Natural killer cell (primary cell): ENCODE measurements at regions not wholly inside any gene's neighbourhood (a gene's known extent, or its start where the extent isn't known, plus 50 kb on each side); places are given as distances from the start of the nearest gene placed in this dataset.
"Not testable (repeated sequence)": the region's sequence is repeated elsewhere in the genome, so short reads cannot be mapped to it uniquely, and the experiment has no call there.

Source experiments
- ATAC-seq, 3 donors: fragments of 150-1000 bp in 2 of 3; fragments of 200-7000 bp in 1 of 3; cut with Tn5 transposase; 1 replicate in 1 of 3; 2 replicates in 2 of 3; pipeline ENCODE4 v1.10.0; 2021; ENCODE audit warnings: mild to moderate bottlenecking in 2 of 3, moderate library complexity in 2 of 3
- DNase-seq, 2 donors: peaks; one replicate each; pipeline versions ENCODE4 v3.0.0 to v3.0.0-alpha.2; 2013 to 2021; ENCODE audit warnings: mixed read lengths in 1 of 2
- H3K27ac ChIP-seq: one replicate; pipeline ENCODE4 v1.5.1; 2013; ENCODE audit warnings: mild to moderate bottlenecking, low read length
- H3K27me3 ChIP-seq: one replicate; pipeline ENCODE4 v1.6.1; 2013; ENCODE audit warnings: low read length; ENCODE audit not compliant: control insufficient read depth, insufficient read depth
- H3K36me3 ChIP-seq: one replicate; pipeline ENCODE4 v1.6.1; 2013; ENCODE audit warnings: low read length; ENCODE audit not compliant: control insufficient read depth, insufficient read depth
- H3K4me1 ChIP-seq: one replicate; pipeline ENCODE4 v1.6.1; 2013; ENCODE audit warnings: low read length; ENCODE audit not compliant: control insufficient read depth, insufficient read depth
- H3K4me3 ChIP-seq: one replicate; pipeline ENCODE4 v1.5.1; 2013; ENCODE audit warnings: low read length
- H3K9me3 ChIP-seq: one replicate; pipeline ENCODE4 v1.6.1; 2013; ENCODE audit warnings: low read length; ENCODE audit not compliant: control insufficient read depth, insufficient read depth
- H3K27ac Mint-ChIP-seq, 2 donors: one replicate each; pipeline ENCODE4 v1.8.0; 2022; ENCODE audit warnings: mild to moderate bottlenecking in 2 of 2, mixed read lengths in 2 of 2, moderate library complexity in 1 of 2
- H3K27me3 Mint-ChIP-seq, 2 donors: one replicate each; pipeline ENCODE4 v1.8.0; 2022; ENCODE audit warnings: low read depth in 2 of 2, mixed read lengths in 2 of 2
- H3K36me3 Mint-ChIP-seq: one replicate; pipeline ENCODE4 v1.8.0; 2022; ENCODE audit warnings: mixed read lengths
- H3K4me1 Mint-ChIP-seq, 2 donors: one replicate each; pipeline ENCODE4 v1.8.0; 2022; ENCODE audit warnings: mixed read lengths in 2 of 2
- H3K4me3 Mint-ChIP-seq: one replicate; pipeline ENCODE4 v1.8.0; 2022; ENCODE audit warnings: mild to moderate bottlenecking, moderate library complexity, mixed read lengths
- H3K9me3 Mint-ChIP-seq, 2 donors: one replicate each; pipeline ENCODE4 v1.8.0; 2022; ENCODE audit warnings: mixed read lengths in 2 of 2
- CTCF ChIP-seq: fragments of 200-600 bp; IDR thresholded peaks from one replicate; pipeline ENCODE4 v1.8.0; 2022; ENCODE audit warnings: antibody characterized with exemption
- WGBS: methylation state at CpG from one replicate; pipeline ENCODE4 v1.1.7; 2013; ENCODE audit warnings: missing lambda C conversion rate; ENCODE audit not compliant: insufficient coverage; 5-methylcytosine and 5-hydroxymethylcytosine counted together
- intact Hi-C: fragments of 100-400 bp; cut with micrococcal nuclease; formaldehyde crosslinking; loops from one replicate; pipeline ENCODE4 v1.14.2; 2022

- H3K4me3 ChIP-seq: no peak overlapping the region
- no peaks in the 10 kb centered on the region for H3K27me3 Mint-ChIP-seq
- DNase-seq: no peak
- H3K27ac Mint-ChIP-seq: no peak overlapping the region
- H3K4me1 Mint-ChIP-seq: no peaks in the 10 kb centered on the region
- no peak overlapping the region for H3K27ac ChIP-seq
- no peaks in the 10 kb centered on the region for H3K27me3 ChIP-seq
- no peaks in the 10 kb centered on the region for H3K36me3 Mint-ChIP-seq
- H3K4me1 ChIP-seq: no peaks in the 10 kb centered on the region
- no peak overlapping the region for H3K4me3 Mint-ChIP-seq
- peaks cover 3 to 6% of the 10 kb centered on the region in 2 donors for H3K9me3 Mint-ChIP-seq
- no peaks in the 10 kb centered on the region for H3K36me3 ChIP-seq
- ATAC-seq: no peak
- H3K9me3 ChIP-seq: no peaks in the 10 kb centered on the region
- TF ChIP-seq CTCF: no peak
- intact Hi-C loops: no loop called here
- 100% methylated on average over 1 of the region's 1 CpG for WGBS
Measured at GRCh38 chr7:13024121-13024674, 336.8 kb downstream of the ARL4A start.

GRCh38 chr7:13025043-13025442, 337.6 kb downstream of the ARL4A start:
- H3K4me1 Mint-ChIP-seq, DNase-seq, intact Hi-C loops, H3K27ac Mint-ChIP-seq, H3K36me3 Mint-ChIP-seq, H3K4me3 Mint-ChIP-seq, H3K27me3 ChIP-seq, H3K27ac ChIP-seq, H3K9me3 ChIP-seq, H3K36me3 ChIP-seq, H3K4me3 ChIP-seq, H3K9me3 Mint-ChIP-seq, H3K4me1 ChIP-seq, ATAC-seq, H3K27me3 Mint-ChIP-seq: not testable (repeated sequence)
- WGBS: 70% methylated on average over 1 of the region's 3 CpGs

- no peak overlapping the region for H3K4me3 Mint-ChIP-seq
- Histone ChIP-seq H3K9me3 (no peaks in the 10 kb centered on the region), H3K36me3 (no peaks in the 10 kb centered on the region), H3K27me3 (no peaks in the 10 kb centered on the region), H3K4me1 (no peaks in the 10 kb centered on the region), H3K4me3 (no peak overlapping the region), H3K27ac (no peak overlapping the region)
- peaks cover 0 to 3% of the 10 kb centered on the region in 2 donors for H3K9me3 Mint-ChIP-seq
- WGBS: 90% methylated on average over 2 of the region's 2 CpGs
- ATAC-seq (no peak), DNase-seq (no peak)
- H3K4me1 Mint-ChIP-seq: no peaks in the 10 kb centered on the region
- H3K36me3 Mint-ChIP-seq: no peaks in the 10 kb centered on the region
- TF ChIP-seq CTCF: no peak
- intact Hi-C loops: no loop called here
- no peaks in the 10 kb centered on the region for H3K27me3 Mint-ChIP-seq
- H3K27ac Mint-ChIP-seq: no peak overlapping the region
Measured at GRCh38 chr7:13027321-13027720, 339.9 kb downstream of the ARL4A start.

- DNase-seq (no peak), ATAC-seq (no peak)
- TF ChIP-seq CTCF: no peak
- H3K4me3 Mint-ChIP-seq: no peak overlapping the region
- 85% methylated on average over 3 of the region's 4 CpGs for WGBS
- no peaks in the 10 kb centered on the region for H3K4me1 ChIP-seq
- no peak overlapping the region for H3K4me3 ChIP-seq
- H3K27me3 Mint-ChIP-seq: no peaks in the 10 kb centered on the region
- H3K27ac ChIP-seq: no peak overlapping the region
- no peak overlapping the region for H3K27ac Mint-ChIP-seq
- no peaks in the 10 kb centered on the region for H3K4me1 Mint-ChIP-seq
- intact Hi-C loops: no loop called here
- no peaks in the 10 kb centered on the region for H3K9me3 ChIP-seq
- H3K36me3 Mint-ChIP-seq: no peaks in the 10 kb centered on the region
- no peaks in the 10 kb centered on the region for H3K36me3 ChIP-seq
- no peaks in the 10 kb centered on the region for H3K27me3 ChIP-seq
- H3K9me3 Mint-ChIP-seq: peaks cover 0 to 3% of the 10 kb centered on the region in 2 donors
Measured at GRCh38 chr7:13028036-13028824, 340.8 kb downstream of the ARL4A start.
